Esophagus muscularis mucosa (tissue), 4 donors: ENCODE measurements at regions not wholly inside any gene's neighbourhood (a gene's known extent, or its start where the extent isn't known, plus 50 kb on each side); places are given as distances from the start of the nearest gene placed in this dataset.

Source experiments
- CTCF ChIP-seq, 3 experiments: fragments of 200-600 bp in 2 of 3; fragments of 450-650 bp in 1 of 3; sonication (generic) in 2 of 3; IDR thresholded peaks; one replicate each; pipeline ENCODE4 v1.5.1; 2017 to 2019; ENCODE audit warnings: antibody characterized with exemption in 3 of 3, mild to moderate bottlenecking in 2 of 3, moderate library complexity in 1 of 3
- EP300 ChIP-seq: sonication (generic); formaldehyde crosslinking; IDR thresholded peaks from one replicate; pipeline ENCODE4 v1.6.1; 2017; ENCODE audit warnings: antibody characterized with exemption
- POLR2A ChIP-seq: fragments of 450-650 bp; IDR thresholded peaks from one replicate; pipeline ENCODE4 v1.6.1; 2017; ENCODE audit warnings: antibody characterized with exemption, moderate library complexity, mild to moderate bottlenecking, low read depth
- POLR2AphosphoS5 ChIP-seq, 2 donors: sonication (generic); formaldehyde crosslinking; IDR thresholded peaks; one replicate each; pipeline ENCODE4 v1.6.1; 2017; ENCODE audit warnings: antibody characterized with exemption in 2 of 2

DNA sequence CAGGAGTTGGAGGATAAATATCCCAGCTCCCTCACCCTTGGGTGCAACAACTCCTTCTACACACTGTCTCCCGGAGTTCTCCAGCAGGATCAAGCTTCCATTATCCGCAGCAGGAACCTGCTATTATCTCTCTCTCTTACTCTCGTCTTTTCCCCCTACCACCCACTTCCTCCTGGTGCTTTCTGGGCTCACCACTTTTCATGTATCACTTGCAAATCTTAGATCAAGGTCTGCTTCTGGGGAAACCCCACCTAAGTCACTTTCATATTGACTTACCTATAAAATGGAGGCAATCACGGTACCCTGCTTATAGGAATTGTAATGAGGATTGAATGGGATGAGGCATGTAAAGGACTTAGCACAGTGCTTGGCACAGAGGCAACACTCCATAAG, 589.5 kb downstream of the BCOR start:
- TF ChIP-seq CTCF (IDR thresholded peaks at IDR 0.05) (no peak), POLR2A (no peak), POLR2AphosphoS5 (IDR thresholded peaks at IDR 0.05) (no peak), EP300 (no peak)
